ENCODE measurements at regions not wholly inside any gene's neighbourhood (a gene's known extent, or its start where the extent isn't known, plus 50 kb on each side); places are given as distances from the start of the nearest gene placed in this dataset.
"Not testable (repeated sequence)": the region's sequence is repeated elsewhere in the genome, so short reads cannot be mapped to it uniquely, and the experiment has no call there.

DNA sequence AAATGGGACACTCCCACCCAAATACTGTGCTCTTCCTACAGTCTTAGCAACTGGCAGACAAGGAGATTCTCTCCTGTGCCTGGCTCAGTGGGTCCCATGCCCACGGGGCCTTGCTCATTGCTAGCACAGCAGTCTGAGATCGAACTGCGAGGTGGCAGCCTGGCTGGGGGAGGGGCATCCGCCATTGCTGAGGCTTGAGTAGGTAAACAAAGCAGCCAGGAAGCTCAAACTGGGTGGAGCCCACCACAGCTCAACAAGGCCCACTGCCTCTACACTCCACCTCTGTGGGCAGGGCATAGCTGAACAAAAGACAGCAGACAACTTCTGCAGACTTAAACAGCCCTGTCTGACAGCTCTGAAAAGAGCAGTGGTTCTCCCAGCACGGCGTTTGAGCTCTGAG lies 174.8 kb downstream of the COL12A1 start:
- not testable (repeated sequence) for TF ChIP-seq CTCF (IDR thresholded peaks at IDR 0.05); EZH2 (IDR thresholded peaks at IDR 0.05; ENCODE audit: borderline replicate concordance, insufficient read depth, low read depth, low read length, poor library complexity, severe bottlenecking)
